Fibroblast of the aortic adventitia (primary cell): ENCODE measurements at regions not wholly inside any gene's neighbourhood (a gene's known extent, or its start where the extent isn't known, plus 50 kb on each side); places are given as distances from the start of the nearest gene placed in this dataset.

ENCODE experiments used
- DNase-seq: peaks from one replicate; pipeline ENCODE4 v3.0.0-alpha.2; 2010; ENCODE audit warnings: low read depth
- H3K4me3 ChIP-seq: 2 replicates; pipeline ENCODE4 v1.5.1; 2011; ENCODE audit warnings: low read depth, mild to moderate bottlenecking, control low read depth, low read length, moderate library complexity
- TF ChIP-seq, protein P1 (sequence below): IDR thresholded peaks from 2 replicates; pipeline ENCODE4 v1.5.1; 2011; ENCODE audit warnings: mild to moderate bottlenecking, low read length, control low read depth, inconsistent platforms; ENCODE audit not compliant: insufficient read depth

DNA sequence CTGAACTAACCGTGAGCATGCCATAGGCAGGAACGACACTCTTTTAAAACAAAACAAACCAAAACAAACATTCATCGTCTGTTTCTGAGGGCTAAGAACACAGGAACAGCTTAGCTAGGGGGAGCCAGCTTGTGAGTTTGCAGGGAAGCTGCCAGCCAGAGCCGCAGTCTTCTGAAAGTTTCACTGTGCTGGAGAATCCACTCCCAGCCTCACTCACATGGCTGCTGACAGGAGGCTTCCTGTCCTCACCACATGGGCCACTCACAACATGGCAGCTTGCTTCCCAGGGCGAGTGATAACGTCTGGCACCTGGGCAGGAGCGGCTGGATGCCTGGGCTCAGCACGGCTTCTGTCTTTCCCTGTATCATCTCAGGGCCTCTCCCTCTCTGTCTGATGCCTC is 275.2 kb downstream of the MSX2 start:
- TF ChIP-seq, protein P1, sequence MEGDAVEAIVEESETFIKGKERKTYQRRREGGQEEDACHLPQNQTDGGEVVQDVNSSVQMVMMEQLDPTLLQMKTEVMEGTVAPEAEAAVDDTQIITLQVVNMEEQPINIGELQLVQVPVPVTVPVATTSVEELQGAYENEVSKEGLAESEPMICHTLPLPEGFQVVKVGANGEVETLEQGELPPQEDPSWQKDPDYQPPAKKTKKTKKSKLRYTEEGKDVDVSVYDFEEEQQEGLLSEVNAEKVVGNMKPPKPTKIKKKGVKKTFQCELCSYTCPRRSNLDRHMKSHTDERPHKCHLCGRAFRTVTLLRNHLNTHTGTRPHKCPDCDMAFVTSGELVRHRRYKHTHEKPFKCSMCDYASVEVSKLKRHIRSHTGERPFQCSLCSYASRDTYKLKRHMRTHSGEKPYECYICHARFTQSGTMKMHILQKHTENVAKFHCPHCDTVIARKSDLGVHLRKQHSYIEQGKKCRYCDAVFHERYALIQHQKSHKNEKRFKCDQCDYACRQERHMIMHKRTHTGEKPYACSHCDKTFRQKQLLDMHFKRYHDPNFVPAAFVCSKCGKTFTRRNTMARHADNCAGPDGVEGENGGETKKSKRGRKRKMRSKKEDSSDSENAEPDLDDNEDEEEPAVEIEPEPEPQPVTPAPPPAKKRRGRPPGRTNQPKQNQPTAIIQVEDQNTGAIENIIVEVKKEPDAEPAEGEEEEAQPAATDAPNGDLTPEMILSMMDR = no peak
- no peak overlapping the region for H3K4me3 ChIP-seq
- DNase-seq = no peak

DNA sequence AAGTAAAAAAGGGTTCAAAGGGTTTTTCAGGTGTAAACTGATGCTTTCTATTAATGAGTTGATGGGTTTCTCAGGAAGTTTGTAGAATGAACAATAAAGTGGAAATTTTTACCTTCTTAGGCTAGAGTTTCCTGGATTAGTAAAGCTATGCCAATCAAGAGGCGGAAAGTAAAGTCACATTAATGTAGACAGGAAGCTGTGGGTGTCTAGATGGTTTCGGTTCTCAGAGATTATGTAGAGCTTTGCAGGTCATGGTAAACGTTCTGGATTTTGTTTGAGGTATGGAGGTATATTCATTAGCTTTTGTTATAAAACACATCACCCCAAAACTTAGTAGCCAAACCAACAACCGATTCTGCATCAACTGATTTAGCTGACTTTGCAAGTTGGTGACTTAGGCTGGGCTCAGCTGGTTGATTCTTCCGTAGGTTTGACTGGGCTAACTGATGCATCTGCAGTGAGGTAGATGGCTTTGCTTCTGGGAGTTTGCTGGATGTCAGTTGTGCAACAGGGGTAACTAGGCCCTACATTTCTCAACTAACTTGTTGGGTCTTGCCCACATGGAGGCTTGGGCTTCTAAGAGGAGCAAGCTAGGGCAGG is 273.8 kb downstream of the MSX2 start:
- DNase-seq = no peak
- H3K4me3 ChIP-seq = no peak overlapping the region
- TF ChIP-seq, protein P1 = no peak

DNA sequence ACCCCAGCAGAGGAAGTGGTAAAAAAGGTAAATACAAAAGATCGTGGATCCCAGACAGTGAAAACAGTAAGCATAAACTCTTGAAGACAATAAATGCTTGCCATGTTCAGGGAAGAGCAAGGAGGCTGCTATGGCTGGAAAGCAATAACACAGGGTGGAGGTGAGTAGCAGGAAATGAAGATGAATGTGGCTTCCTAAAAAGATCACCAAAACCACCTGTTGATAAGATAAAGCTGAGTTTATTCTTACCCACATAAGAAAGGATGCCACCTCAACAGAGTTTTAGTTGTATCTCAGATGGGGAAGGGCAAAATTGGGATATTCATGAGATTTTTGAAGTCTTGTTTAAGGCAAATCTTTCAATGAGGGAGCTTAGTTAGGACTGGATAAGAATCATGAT is 273.3 kb downstream of the MSX2 start:
- TF ChIP-seq, protein P1 = no peak
- H3K4me3 ChIP-seq = no peak overlapping the region
- DNase-seq = no peak

DNA sequence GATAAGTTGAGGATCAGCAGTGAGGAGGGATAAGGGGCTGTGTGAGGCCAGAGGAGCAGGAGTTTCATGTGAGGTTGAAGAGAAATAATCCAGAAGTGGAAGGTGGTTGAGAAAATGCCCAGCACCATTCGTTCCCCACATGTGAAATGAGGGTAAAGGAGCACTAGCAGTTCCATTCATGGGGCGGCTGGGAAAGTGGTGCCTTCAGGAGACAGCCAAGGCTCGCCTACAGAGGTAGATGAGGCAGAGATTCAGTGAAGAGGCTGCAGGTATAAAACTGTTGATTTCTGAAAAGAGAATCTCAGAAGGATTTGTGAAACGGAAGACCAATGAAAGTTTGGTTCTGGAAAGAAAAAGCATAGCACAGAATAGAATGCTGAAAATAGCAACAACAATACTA is 272.6 kb downstream of the MSX2 start:
- H3K4me3 ChIP-seq = no peak overlapping the region
- TF ChIP-seq, protein P1 = no peak
- DNase-seq = no peak

DNA sequence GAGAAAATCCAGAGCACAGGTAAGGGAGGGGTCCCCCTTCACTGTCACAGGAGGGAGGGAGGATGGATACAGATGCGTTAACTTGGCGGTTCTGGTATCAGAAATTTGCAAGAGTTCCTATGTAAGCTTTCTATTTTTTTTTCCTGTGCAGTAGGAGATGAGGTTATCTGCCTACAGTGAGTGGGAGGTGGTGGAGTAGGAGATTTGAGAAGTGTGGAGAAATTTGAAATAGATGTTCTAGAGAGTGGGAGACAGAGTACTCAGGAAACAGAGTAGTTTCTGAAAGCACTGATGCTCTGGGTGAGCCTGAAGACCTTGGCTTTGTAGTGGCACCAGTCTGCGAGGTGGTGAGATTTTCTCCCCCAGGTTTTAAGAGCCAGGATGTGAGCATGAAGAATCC is 271.4 kb downstream of the MSX2 start:
- no peak overlapping the region for H3K4me3 ChIP-seq
- TF ChIP-seq, protein P1 = no peak
- DNase-seq = no peak

DNA sequence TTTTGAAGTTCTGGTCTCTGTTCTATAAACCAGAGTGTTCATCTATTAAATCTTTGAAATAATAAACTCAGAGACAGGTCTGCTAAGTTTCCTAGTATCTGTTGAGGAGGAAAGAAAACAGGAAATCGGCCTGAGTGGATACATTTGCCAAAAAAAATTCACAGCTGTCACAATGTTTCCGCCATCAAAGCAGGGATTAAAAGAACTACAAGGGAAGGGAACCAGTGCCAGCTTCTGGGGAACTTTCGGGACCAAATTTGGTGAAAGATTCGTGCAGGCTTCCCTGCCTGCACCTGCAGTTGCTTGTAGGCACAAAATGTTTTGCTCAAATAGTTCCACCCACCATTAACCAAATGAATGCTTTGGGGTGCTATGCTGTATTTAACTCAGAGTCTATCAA is 267.5 kb downstream of the MSX2 start:
- TF ChIP-seq, protein P1 = no peak
- H3K4me3 ChIP-seq = no peak overlapping the region
- DNase-seq = no peak

DNA sequence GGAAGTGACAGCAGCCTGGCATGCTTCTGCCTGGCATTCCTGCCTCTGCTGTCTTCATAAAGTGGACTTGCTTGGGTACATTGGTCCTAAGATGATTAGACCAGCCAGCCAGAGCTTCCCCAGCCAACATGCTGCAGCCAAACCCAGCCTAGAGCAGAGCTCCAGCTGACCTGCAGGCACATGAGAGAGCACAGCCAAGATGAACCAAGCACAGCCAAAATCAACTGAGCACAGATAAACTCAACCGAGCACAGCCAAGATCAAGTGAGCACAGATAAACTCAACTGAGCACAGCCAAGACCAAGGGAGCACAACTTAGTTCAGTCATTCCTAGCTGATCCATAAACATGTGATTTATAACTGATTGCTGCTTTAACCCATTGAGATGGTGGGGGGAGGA is 266.5 kb downstream of the MSX2 start:
- DNase-seq = no peak
- TF ChIP-seq, protein P1 = no peak
- no peak overlapping the region for H3K4me3 ChIP-seq
